K562 (cell line): ENCODE measurements at regions not wholly inside any gene's neighbourhood (a gene's known extent, or its start where the extent isn't known, plus 50 kb on each side); places are given as distances from the start of the nearest gene placed in this dataset.

ENCODE experiments used
- ATAC-seq: fragments of 200-7000 bp; cut with Tn5 transposase; 3 replicates; pipeline ENCODE4 v1.9.1; 2020; ENCODE audit warnings: moderate library complexity
- BruUV-seq: library from RNA; stranded (reverse); fragments of 400-500 nt; replicated peaks from 2 replicates; lab custom pipeline; 2021; lab: Mats Ljungman, UMichigan
- CTCF ChIA-PET: fragments of 300-600 bp; formaldehyde crosslinking; extraction: SDS; loops from one replicate; lab custom pipeline; 2021; ENCODE audit warnings: low intra/inter-chr PET ratio; lab: Yijun Ruan, JAX
- POLR2A ChIA-PET: fragments of 300-600, 350-650 bp; sonication (Branson Sonifier 250); formaldehyde crosslinking; extraction: SDS; loops from one replicate; lab custom pipeline; 2021; ENCODE audit warnings: antibody characterized with exemption, inconsistent platforms; lab: Yijun Ruan, JAX
- DNase-seq, 4 experiments: peaks; one replicate each; pipeline versions ENCODE4 v3.0.0 to v3.0.0-alpha.2; 2011 to 2018; ENCODE audit warnings: low spot score in 3 of 4, mixed read lengths in 3 of 4; ENCODE audit errors: extremely low read depth in 1 of 4
- FAIRE-seq: peaks from 2 replicates; lab custom pipeline; 2011; peaks lifted over from hg19 to GRCh38; lab: Jason Lieb, UNC
- H2AFZ ChIP-seq: 2 replicates; pipeline ENCODE4 v1.6.0; 2011; ENCODE audit warnings: low read depth, low read length, control low read depth, inconsistent platforms
- H3K27ac ChIP-seq: fragments of 200-600 bp; 3 replicates; pipeline ENCODE4 v1.8.0; 2011; ENCODE audit warnings: low read depth, mild to moderate bottlenecking, control low read depth, inconsistent platforms, low read length, moderate library complexity, mixed read lengths; ENCODE audit errors: extremely low read depth
- H3K27me3 ChIP-seq, 2 experiments: fragments of 300-600 bp in 1 of 2; 2 replicates in 1 of 2; 3 replicates in 1 of 2; pipeline versions ENCODE4 v1.6.0 to v1.8.0; 2011; ENCODE audit warnings: inconsistent platforms in 2 of 2, low read length in 2 of 2, mild to moderate bottlenecking in 1 of 2, mixed read lengths in 1 of 2, moderate library complexity in 1 of 2; ENCODE audit not compliant: control insufficient read depth in 2 of 2, insufficient read depth in 2 of 2
- H3K36me3 ChIP-seq: fragments of 300-600 bp; 3 replicates; pipeline ENCODE4 v1.8.0; 2011; ENCODE audit warnings: mild to moderate bottlenecking, low read length, inconsistent platforms; ENCODE audit not compliant: control insufficient read depth, insufficient read depth
- H3K4me1 ChIP-seq, 2 experiments: fragments of 200-600 bp in 1 of 2; replicated peaks in 1 of 2; 2 replicates in 1 of 2; 3 replicates in 1 of 2; pipeline versions ENCODE4 v1.5.1 to v1.8.0; 2011; ENCODE audit warnings: inconsistent platforms in 2 of 2, low read length in 2 of 2, mild to moderate bottlenecking in 1 of 2, mixed read lengths in 1 of 2, moderate library complexity in 1 of 2; ENCODE audit not compliant: control insufficient read depth in 2 of 2, insufficient read depth in 2 of 2
- H3K4me2 ChIP-seq: 2 replicates; pipeline ENCODE4 v1.6.1; 2011; ENCODE audit warnings: low read length, control low read depth, inconsistent platforms, mixed read lengths; ENCODE audit not compliant: insufficient read depth
- H3K4me3 ChIP-seq: fragments of 200-600 bp; sonication (generic), shearing (Covaris generic); 2 replicates; pipeline ENCODE4 v1.5.1; 2016; ENCODE audit warnings: control low read depth, inconsistent platforms
- H3K79me2 ChIP-seq: fragments of 200-600 bp; 3 replicates; pipeline ENCODE4 v1.8.0; 2011; ENCODE audit warnings: low read length, inconsistent platforms; ENCODE audit not compliant: control insufficient read depth, insufficient read depth
- H3K9ac ChIP-seq, 2 experiments: 2 replicates each; pipeline versions ENCODE4 v1.6.0 to v1.6.1; 2011; ENCODE audit warnings: low read depth in 2 of 2, low read length in 2 of 2, control low read depth in 1 of 2, inconsistent platforms in 1 of 2, mild to moderate bottlenecking in 1 of 2, mixed read lengths in 1 of 2; ENCODE audit not compliant: insufficient read depth in 1 of 2
- H3K9me1 ChIP-seq: one replicate; pipeline ENCODE4 v1.6.0; 2011; ENCODE audit warnings: inconsistent platforms, mild to moderate bottlenecking, low read length, moderate library complexity; ENCODE audit not compliant: control insufficient read depth, insufficient read depth
- H3K9me3 ChIP-seq: replicated peaks from 2 replicates; pipeline ENCODE4 v1.5.1; 2011; ENCODE audit warnings: low read depth, low read length, inconsistent platforms; ENCODE audit not compliant: control insufficient read depth, insufficient read depth
- H4K20me1 ChIP-seq: replicated peaks from 2 replicates; pipeline ENCODE4 v1.6.1; 2011; ENCODE audit warnings: low read length, inconsistent platforms, mixed read lengths; ENCODE audit not compliant: control insufficient read depth, insufficient read depth
- CSDE1 ChIP-seq, 2 experiments: fragments of 450-650 bp; IDR thresholded peaks; 2 replicates each; pipeline ENCODE4 v1.6.1; 2016; ENCODE audit warnings: mild to moderate bottlenecking in 1 of 2
- E2F3 ChIP-seq: fragments of 250-450 bp; sonication (Bioruptor Pico); IDR thresholded peaks from 2 replicates; pipeline ENCODE4 v1.4.0; 2020; ENCODE audit warnings: mild to moderate bottlenecking
- GABPA ChIP-seq: fragments of 200-800 bp; sonication (Bioruptor generic); conservative IDR thresholded peaks from 2 replicates; pipeline ENCODE4 v1.6.1; 2016; ENCODE audit warnings: low read depth, missing genetic modification characterization, missing compliant biosample characterization
- MBD2 ChIP-seq: sonication (generic); IDR thresholded peaks from 2 replicates; pipeline ENCODE4 v1.6.1; 2016; ENCODE audit warnings: low read depth, borderline replicate concordance
- PHTF2 ChIP-seq: fragments of 250-450 bp; sonication (Bioruptor Pico); IDR thresholded peaks from 2 replicates; pipeline ENCODE4 v1.5.0; 2021; ENCODE audit warnings: mild to moderate bottlenecking
- POLR2B ChIP-seq: fragments of 450-650 bp; IDR thresholded peaks from 2 replicates; pipeline ENCODE4 v1.6.1; 2018; ENCODE audit warnings: low read depth; ENCODE audit not compliant: partially characterized antibody
- SMARCC2 ChIP-seq: fragments of 450-650 bp; IDR thresholded peaks from 2 replicates; pipeline ENCODE4 v1.6.1; 2017; ENCODE audit warnings: antibody characterized with exemption, moderate library complexity, mild to moderate bottlenecking, low read depth
- STAT5B ChIP-seq: fragments of 250-450 bp; sonication (Bioruptor Pico); IDR thresholded peaks from 2 replicates; pipeline ENCODE4 v1.8.0; 2021; ENCODE audit warnings: mild to moderate bottlenecking, inconsistent platforms
- ZBTB43 ChIP-seq: sonication (generic); formaldehyde crosslinking; IDR thresholded peaks from 2 replicates; pipeline ENCODE4 v1.8.0; 2023; ENCODE audit warnings: mild to moderate bottlenecking, missing genetic modification reagents
- ZNF324 ChIP-seq: fragments of 250-450 bp; sonication (Bioruptor Pico); IDR thresholded peaks from 2 replicates; pipeline ENCODE4 v1.4.0; 2020; ENCODE audit warnings: mild to moderate bottlenecking
- ZNF79 ChIP-seq: fragments of 250-450 bp; sonication (Bioruptor Pico); IDR thresholded peaks from 2 replicates; pipeline ENCODE4 v1.4.0; 2020; ENCODE audit warnings: low read depth, mild to moderate bottlenecking, moderate library complexity
- WGBS: fragments of 100-300 bp; shearing (Covaris generic); methylation state at CpG from one replicate; pipeline ENCODE4 v1.1.6; 2016; ENCODE audit warnings: low coverage, mixed read lengths; ENCODE audit not compliant: insufficient coverage; ENCODE audit errors: missing lambda C conversion rate; 5-methylcytosine and 5-hydroxymethylcytosine counted together
- in situ Hi-C: fragments of 300-500 bp; cut with MboI; formaldehyde crosslinking; loops from 4 replicates; pipeline ENCODE4 v1.15.0; 2018; ENCODE audit warnings: inconsistent platforms, mixed read lengths
- intact Hi-C: fragments of 100-400 bp; cut with micrococcal nuclease; formaldehyde crosslinking; loops from 2 replicates; pipeline ENCODE4 v1.14.2; 2022

GRCh38 chr13:74080762-74081161 lies 53.4 kb downstream of the KLF12 start:
- H3K9me1 ChIP-seq: no peaks in the 10 kb centered on the region
- WGBS: 10% methylated on average over 1 of the region's 1 CpG
- ATAC-seq: no peak
- TF ChIP-seq SMARCC2: no peak
- no peak for TF ChIP-seq ZNF324 (CRISPR knock-in tag)
- no peak for TF ChIP-seq POLR2B
- TF ChIP-seq MBD2: no peak
- no peak for TF ChIP-seq PHTF2 (CRISPR knock-in tag)
- TF ChIP-seq STAT5B: no peak
- TF ChIP-seq GABPA (tag): no peak
- no peak for TF ChIP-seq ZBTB43
- no peak for TF ChIP-seq ZNF79 (CRISPR knock-in tag)
- no peak for TF ChIP-seq E2F3 (CRISPR knock-in tag)
- TF ChIP-seq CSDE1 (IDR thresholded peaks at IDR 0.05): no peak
- H4K20me1 ChIP-seq: no peaks in the 10 kb centered on the region
- no peak overlapping the region for H3K4me2 ChIP-seq
- in situ Hi-C loops: no loop called here
- ChIA-PET CTCF (no interaction called here), POLR2A (no interaction called here)
- intact Hi-C loops: no loop called here
- no peak overlapping the region for H2AFZ ChIP-seq
- no peaks in the 10 kb centered on the region for H3K9me3 ChIP-seq
- H3K27me3 ChIP-seq: no peaks in the 10 kb centered on the region
- no TSS peak for BruUV-seq
- no peaks in the 10 kb centered on the region for H3K4me1 ChIP-seq
- no peak overlapping the region for H3K4me3 ChIP-seq
- FAIRE-seq: no peak
- H3K36me3 ChIP-seq: no peaks in the 10 kb centered on the region
- DNase-seq: no peak
- H3K27ac ChIP-seq: no peak overlapping the region
- no peak overlapping the region for H3K9ac ChIP-seq
- H3K79me2 ChIP-seq: no peaks in the 10 kb centered on the region
